Ishikawa (cell line): ENCODE measurements at regions not wholly inside any gene's neighbourhood (a gene's known extent, or its start where the extent isn't known, plus 50 kb on each side); places are given as distances from the start of the nearest gene placed in this dataset.

Source experiments
- CEBPB ChIP-seq: IDR thresholded peaks from 2 replicates; pipeline ENCODE4 v1.6.1; 2012
- CREB1 ChIP-seq: IDR thresholded peaks from 2 replicates; pipeline ENCODE4 v1.6.1; 2012; ENCODE audit warnings: low read depth
- EP300 ChIP-seq: IDR thresholded peaks from 2 replicates; pipeline ENCODE4 v1.6.1; 2012; ENCODE audit warnings: borderline replicate concordance
- RAD21 ChIP-seq: IDR thresholded peaks from 2 replicates; pipeline ENCODE4 v1.6.1; 2012; ENCODE audit warnings: low read depth
- YY1 ChIP-seq: IDR thresholded peaks from 2 replicates; pipeline ENCODE4 v1.6.1; 2012; ENCODE audit warnings: low read depth
- TF ChIP-seq, protein P1 (sequence below): IDR thresholded peaks from 2 replicates; pipeline ENCODE4 v1.6.1; 2012
- TF ChIP-seq, protein P2 (sequence below): IDR thresholded peaks from 2 replicates; pipeline ENCODE4 v1.6.1; 2012; ENCODE audit warnings: low read depth, mild to moderate bottlenecking

DNA sequence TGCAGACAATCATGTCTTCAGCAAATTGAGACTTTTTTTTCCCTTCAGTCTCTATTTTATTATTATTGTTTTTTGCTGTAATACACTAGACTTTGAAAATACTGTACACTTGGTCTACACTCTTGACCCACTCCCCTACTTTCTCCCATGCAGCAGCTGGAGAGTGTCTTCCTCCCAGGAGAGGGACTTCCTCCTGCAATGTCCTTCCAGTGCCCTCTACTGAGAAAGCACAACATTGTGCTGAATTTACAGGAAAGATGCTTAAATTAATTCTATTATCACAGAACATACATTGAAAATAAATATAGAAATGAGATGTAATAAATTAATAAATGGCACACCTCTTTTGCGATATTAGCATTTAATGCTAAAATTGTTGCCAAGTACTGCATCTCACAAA is 411.3 kb downstream of the CCSER2 start:
- TF ChIP-seq, protein P1, sequence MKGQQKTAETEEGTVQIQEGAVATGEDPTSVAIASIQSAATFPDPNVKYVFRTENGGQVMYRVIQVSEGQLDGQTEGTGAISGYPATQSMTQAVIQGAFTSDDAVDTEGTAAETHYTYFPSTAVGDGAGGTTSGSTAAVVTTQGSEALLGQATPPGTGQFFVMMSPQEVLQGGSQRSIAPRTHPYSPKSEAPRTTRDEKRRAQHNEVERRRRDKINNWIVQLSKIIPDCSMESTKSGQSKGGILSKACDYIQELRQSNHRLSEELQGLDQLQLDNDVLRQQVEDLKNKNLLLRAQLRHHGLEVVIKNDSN: no peak
- TF ChIP-seq CREB1 (no peak), RAD21 (no peak), YY1 (no peak), CEBPB (no peak), EP300 (no peak)
- TF ChIP-seq, protein P2, sequence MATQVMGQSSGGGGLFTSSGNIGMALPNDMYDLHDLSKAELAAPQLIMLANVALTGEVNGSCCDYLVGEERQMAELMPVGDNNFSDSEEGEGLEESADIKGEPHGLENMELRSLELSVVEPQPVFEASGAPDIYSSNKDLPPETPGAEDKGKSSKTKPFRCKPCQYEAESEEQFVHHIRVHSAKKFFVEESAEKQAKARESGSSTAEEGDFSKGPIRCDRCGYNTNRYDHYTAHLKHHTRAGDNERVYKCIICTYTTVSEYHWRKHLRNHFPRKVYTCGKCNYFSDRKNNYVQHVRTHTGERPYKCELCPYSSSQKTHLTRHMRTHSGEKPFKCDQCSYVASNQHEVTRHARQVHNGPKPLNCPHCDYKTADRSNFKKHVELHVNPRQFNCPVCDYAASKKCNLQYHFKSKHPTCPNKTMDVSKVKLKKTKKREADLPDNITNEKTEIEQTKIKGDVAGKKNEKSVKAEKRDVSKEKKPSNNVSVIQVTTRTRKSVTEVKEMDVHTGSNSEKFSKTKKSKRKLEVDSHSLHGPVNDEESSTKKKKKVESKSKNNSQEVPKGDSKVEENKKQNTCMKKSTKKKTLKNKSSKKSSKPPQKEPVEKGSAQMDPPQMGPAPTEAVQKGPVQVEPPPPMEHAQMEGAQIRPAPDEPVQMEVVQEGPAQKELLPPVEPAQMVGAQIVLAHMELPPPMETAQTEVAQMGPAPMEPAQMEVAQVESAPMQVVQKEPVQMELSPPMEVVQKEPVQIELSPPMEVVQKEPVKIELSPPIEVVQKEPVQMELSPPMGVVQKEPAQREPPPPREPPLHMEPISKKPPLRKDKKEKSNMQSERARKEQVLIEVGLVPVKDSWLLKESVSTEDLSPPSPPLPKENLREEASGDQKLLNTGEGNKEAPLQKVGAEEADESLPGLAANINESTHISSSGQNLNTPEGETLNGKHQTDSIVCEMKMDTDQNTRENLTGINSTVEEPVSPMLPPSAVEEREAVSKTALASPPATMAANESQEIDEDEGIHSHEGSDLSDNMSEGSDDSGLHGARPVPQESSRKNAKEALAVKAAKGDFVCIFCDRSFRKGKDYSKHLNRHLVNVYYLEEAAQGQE: no peak
